ENCODE measurements at regions not wholly inside any gene's neighbourhood (a gene's known extent, or its start where the extent isn't known, plus 50 kb on each side); places are given as distances from the start of the nearest gene placed in this dataset.

DNA sequence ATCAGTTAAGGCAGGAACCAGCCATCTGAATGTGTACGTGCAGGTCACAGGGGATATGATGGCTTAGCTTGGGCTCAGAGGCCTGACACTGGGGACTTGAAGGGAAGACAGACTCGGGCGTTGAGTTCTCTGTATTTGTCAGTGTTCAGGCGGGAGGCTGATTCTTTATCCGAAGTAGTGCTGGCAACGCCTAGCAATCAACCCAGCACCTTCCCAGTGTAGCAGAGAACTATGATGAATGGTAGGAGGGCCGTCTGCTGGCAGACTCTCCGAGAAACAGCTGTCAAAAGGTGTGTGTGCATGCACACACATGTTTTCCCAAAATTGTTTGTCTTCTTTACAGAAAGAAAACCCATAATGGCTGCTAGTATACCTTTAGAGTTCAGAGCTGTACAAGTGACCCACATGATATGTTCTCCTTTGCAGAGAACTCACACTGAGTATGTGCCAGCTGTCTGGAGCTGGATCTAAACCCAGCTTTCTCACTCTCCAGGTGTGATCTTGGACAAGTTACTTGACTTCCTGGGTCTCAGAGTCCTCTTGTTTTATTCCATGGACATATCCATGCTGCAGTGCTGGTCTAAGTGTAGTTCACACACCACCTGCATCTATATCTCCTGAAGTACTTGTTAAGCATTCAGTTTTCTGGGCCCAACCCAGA lies 74.5 kb upstream of the LARS2 start:
- Histone ChIP-seq H3K4me1 (ENCODE audit: control insufficient read depth in 2 of 3, insufficient read depth in 2 of 3, low read depth in 1 of 3, low read length in 3 of 3) (no peaks in the 10 kb centered on the region), H3K9ac (ENCODE audit: low read length in 3 of 3) (no peak overlapping the region), H3K4me3 (ENCODE audit: low read length in 3 of 3) (no peak overlapping the region), H3K27me3 (ENCODE audit: control insufficient read depth, insufficient read depth, low read length) (no peaks in the 10 kb centered on the region), H3K36me3 (ENCODE audit: control insufficient read depth in 2 of 3, insufficient read depth in 3 of 3, low read length in 3 of 3) (no peaks in the 10 kb centered on the region), H3K9me3 (ENCODE audit: control insufficient read depth in 2 of 3, insufficient read depth in 1 of 3, low read length in 3 of 3) (no peaks in the 10 kb centered on the region), H3K27ac (ENCODE audit: low read depth in 2 of 2, low read length in 2 of 2) (no peak overlapping the region)
- FAIRE-seq (no peak), DNase-seq (no peak)
- TF ChIP-seq, protein P1, sequence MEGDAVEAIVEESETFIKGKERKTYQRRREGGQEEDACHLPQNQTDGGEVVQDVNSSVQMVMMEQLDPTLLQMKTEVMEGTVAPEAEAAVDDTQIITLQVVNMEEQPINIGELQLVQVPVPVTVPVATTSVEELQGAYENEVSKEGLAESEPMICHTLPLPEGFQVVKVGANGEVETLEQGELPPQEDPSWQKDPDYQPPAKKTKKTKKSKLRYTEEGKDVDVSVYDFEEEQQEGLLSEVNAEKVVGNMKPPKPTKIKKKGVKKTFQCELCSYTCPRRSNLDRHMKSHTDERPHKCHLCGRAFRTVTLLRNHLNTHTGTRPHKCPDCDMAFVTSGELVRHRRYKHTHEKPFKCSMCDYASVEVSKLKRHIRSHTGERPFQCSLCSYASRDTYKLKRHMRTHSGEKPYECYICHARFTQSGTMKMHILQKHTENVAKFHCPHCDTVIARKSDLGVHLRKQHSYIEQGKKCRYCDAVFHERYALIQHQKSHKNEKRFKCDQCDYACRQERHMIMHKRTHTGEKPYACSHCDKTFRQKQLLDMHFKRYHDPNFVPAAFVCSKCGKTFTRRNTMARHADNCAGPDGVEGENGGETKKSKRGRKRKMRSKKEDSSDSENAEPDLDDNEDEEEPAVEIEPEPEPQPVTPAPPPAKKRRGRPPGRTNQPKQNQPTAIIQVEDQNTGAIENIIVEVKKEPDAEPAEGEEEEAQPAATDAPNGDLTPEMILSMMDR (IDR thresholded peaks at IDR 0.05; ENCODE audit: borderline replicate concordance, extremely low read depth, insufficient read depth): no peak
- intact Hi-C loops (cut with DNase I): no loop called here

DNA sequence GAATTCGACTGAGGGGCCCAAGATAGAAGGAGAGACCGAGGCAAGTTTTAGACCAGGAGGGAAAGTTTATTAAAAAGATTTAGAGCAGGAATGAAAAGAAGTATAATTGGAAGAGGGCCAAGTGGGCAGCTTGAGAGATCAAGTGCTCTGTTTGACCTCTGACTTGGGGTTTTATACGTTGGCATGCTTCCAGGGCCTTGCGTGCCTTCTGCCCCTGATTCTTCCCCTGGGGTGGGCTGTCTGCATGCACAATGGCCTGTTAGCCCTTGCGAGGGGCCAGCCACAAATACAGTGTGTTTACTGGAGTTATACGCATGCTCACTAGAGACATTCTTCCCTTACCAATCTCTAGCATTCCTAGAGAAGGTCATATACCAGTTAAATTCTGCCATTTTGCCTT lies 70.7 kb upstream of the LARS2 start:
- intact Hi-C loops (cut with DNase I): no loop called here
- H3K27me3 ChIP-seq (ENCODE audit: control insufficient read depth, insufficient read depth, low read length): no peaks in the 10 kb centered on the region
- no peak overlapping the region for H3K27ac ChIP-seq (ENCODE audit: low read depth in 2 of 2, low read length in 2 of 2)
- no peaks in the 10 kb centered on the region for H3K36me3 ChIP-seq (ENCODE audit: control insufficient read depth in 2 of 3, insufficient read depth in 3 of 3, low read length in 3 of 3)
- H3K4me1 ChIP-seq (ENCODE audit: control insufficient read depth in 2 of 3, insufficient read depth in 2 of 3, low read depth in 1 of 3, low read length in 3 of 3): no peaks in the 10 kb centered on the region
- H3K9ac ChIP-seq (ENCODE audit: low read length in 3 of 3): no peak overlapping the region
- DNase-seq (peak in 1 of 5 donors; percentile 9), FAIRE-seq (no peak)
- TF ChIP-seq, protein P1 (IDR thresholded peaks at IDR 0.05; ENCODE audit: borderline replicate concordance, extremely low read depth, insufficient read depth): no peak
- H3K9me3 ChIP-seq (ENCODE audit: control insufficient read depth in 2 of 3, insufficient read depth in 1 of 3, low read length in 3 of 3): no peaks in the 10 kb centered on the region
- H3K4me3 ChIP-seq (ENCODE audit: low read length in 3 of 3): no peak overlapping the region

DNA sequence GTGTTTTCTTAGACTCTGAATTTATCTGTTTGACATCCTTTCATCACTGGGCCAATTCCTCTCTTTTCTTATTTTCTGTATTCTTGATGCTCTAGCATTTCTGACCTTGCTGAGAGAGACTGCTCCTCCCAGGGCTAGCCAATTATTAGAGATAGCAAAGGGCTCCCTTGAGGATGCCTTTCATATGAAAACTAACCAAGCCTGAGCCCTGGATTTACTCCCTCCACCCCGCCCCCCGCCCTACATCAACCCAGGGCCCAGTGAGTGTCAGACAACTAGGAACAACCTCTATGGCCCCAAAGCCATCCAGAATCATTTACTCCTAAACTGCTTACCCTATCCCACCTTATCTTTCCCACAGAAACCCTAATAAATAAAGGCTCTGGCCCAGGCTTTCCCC lies 69.7 kb upstream of the LARS2 start:
- intact Hi-C loops (cut with DNase I): no loop called here
- Histone ChIP-seq H3K27me3 (ENCODE audit: control insufficient read depth, insufficient read depth, low read length) (no peaks in the 10 kb centered on the region), H3K9ac (ENCODE audit: low read length in 3 of 3) (no peak overlapping the region), H3K27ac (ENCODE audit: low read depth in 2 of 2, low read length in 2 of 2) (no peak overlapping the region), H3K36me3 (ENCODE audit: control insufficient read depth in 2 of 3, insufficient read depth in 3 of 3, low read length in 3 of 3) (no peaks in the 10 kb centered on the region), H3K9me3 (ENCODE audit: control insufficient read depth in 2 of 3, insufficient read depth in 1 of 3, low read length in 3 of 3) (no peaks in the 10 kb centered on the region), H3K4me3 (ENCODE audit: low read length in 3 of 3) (no peak overlapping the region), H3K4me1 (ENCODE audit: control insufficient read depth in 2 of 3, insufficient read depth in 2 of 3, low read depth in 1 of 3, low read length in 3 of 3) (no peaks in the 10 kb centered on the region)
- TF ChIP-seq, protein P1 (IDR thresholded peaks at IDR 0.05; ENCODE audit: borderline replicate concordance, extremely low read depth, insufficient read depth): no peak
- FAIRE-seq (no peak), DNase-seq (no peak)
